GM18511 (cell line): ENCODE measurements at regions not wholly inside any gene's neighbourhood (a gene's known extent, or its start where the extent isn't known, plus 50 kb on each side); places are given as distances from the start of the nearest gene placed in this dataset.
"Not testable (repeated sequence)": the region's sequence is repeated elsewhere in the genome, so short reads cannot be mapped to it uniquely, and the experiment has no call there.

Experiments used
- ATAC-seq: cut with Tn5 transposase; IDR thresholded peaks from one replicate; pipeline ENCODE4 v1.9.1; 2021; ENCODE audit warnings: mild to moderate bottlenecking, moderate library complexity; ENCODE audit not compliant: unreplicated experiment

GRCh38 chr7:155377071-155377837, 79.6 kb downstream of the INSIG1 start:
- ATAC-seq = no peak

GRCh38 chr7:155377838-155378579, 79.9 kb upstream of the EN2 start:
- no peak for ATAC-seq

- ATAC-seq = no peak
Observed at GRCh38 chr7:155378580-155378934, 79.4 kb upstream of the EN2 start.

DNA sequence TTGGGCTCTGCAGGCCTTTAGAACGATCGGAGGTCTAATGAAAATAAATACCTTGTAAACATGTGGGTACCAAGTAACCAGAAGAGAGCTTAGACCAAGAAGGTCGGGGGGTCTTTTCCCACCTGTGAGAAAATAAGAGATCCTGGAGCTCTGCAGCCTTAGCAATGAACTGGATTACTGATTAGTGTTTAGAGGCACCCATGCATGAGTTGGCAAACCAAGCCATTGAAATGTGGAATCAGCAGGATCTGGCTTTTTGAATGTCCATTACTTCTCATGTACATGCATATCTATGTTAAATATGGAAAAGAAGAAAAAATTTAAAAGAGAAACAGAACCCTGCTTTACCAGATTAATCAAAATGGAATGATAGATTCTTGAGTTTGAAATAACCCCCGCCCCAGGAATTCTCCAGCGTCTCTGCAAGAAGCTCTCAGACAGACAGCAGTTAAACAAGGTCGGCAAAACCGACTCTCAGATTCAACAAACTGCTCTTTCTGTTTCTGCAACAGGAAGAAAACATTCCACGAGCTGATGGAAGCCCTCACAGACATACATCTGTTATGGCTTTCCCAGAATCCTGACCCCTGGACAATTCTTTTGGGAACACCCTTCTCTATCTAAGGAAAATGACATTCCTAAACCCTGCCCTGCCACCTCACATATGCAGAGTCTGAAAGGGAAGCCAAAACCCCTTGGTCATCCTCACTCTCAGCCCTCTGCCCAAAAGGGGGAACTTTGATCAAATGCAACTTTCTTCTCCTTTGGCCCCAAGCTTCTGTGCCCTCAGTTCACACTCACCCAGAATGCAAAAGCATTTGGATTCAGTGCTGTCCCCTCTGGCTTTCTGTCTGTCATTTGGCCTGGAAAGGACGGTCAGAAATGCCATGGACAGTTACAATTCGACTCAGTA, 78.7 kb upstream of the EN2 start:
- ATAC-seq = no peak

GRCh38 chr7:155380221-155380861, 77.6 kb upstream of the EN2 start:
- peak; percentile 90 for ATAC-seq

DNA sequence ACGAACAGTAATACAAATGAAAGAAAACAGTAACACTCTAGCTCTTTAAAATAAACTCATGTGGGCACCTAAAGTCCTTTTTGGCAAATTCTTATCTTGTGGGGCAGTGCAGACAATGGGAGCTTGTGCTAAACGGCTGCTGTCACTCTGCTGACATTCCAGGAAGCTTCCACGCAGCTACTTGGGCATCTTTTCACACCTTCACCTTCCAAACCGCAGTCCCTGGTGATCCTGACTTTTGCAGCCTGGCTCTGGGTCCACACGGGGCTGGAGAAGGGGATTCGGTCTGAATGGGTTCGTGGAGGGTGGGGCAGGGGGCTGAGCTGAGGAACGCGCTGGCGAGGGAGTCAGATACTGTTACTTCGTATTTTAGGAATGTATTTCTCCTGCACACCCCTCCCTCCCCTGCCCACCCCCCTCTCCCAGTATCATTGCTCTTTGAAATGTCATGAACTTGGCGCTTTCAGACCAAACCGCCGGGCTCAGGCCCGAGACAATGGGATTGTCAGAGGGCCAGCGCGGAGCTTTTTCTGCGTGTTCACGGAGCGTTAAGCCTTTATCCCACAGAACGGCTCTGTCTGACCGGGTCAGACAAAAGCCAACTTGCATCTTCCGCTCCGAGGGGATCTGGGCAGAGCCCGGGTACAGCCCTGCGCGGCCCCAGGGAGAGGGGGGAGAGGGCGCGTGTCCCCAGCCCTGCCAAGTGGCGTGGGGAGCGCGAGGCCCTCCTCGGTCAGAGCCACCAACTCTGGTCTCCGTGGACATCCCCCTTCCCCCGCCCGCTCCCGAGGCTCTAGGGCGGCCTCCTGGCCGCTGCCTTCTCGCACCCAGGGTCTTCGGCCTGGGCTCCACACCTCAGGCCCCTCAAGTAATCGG, 76.7 kb upstream of the EN2 start:
- no peak for ATAC-seq

DNA sequence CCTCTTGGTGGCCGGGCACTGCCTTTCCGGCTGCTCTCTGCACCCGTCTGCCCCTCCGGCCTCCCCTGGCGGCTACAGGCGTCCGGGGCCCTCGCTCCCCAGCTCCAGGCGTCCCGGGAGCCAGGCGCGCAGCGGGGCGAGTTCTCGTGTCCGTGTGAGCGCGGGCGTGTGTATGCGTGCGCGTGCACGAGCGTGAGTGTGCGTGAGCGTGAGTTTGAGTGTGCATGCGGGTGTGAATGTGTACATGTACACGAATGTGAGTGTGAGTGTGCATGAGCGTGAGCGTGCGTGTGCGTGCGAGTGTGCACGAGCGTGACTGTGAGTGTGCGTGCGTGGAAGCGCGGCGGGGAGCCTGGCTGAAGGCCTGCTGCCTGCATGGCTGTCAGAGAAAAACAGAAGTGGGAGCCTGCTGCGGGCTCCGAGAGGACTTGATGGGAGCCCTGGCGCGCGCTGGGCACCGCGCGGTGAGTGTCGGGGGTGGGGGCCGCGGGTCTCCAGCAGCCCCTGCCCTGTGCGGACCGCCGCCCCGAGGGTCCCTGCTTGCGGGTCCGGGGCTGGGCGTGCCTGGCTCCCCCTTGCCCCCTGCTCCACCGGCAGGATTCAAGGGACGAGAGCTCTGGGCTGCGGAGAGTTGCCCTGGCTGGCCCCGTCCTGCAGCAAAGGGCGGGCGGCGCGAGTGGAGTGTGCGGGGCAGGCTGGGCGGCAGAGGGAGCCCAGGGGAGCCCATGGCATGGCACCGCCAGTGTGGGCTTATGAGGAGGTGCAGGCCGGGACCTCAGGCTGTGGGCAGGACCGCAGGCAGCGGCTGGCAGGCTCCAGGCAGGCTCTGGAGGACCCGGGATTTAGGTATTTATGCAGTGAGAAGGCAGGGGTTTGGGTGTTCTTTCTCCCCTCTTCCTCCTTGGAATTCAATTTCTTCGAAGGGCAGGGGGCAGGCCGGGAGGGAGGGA, 75.8 kb upstream of the EN2 start:
- no peak for ATAC-seq

- ATAC-seq = no peak
Observed at GRCh38 chr7:155382802-155383171, 75.1 kb upstream of the EN2 start.

- no peak for ATAC-seq
Observed at GRCh38 chr7:155383756-155384491, 74.0 kb upstream of the EN2 start.

- no peak for ATAC-seq
Observed at GRCh38 chr7:155384751-155385150, 73.2 kb upstream of the EN2 start.

DNA sequence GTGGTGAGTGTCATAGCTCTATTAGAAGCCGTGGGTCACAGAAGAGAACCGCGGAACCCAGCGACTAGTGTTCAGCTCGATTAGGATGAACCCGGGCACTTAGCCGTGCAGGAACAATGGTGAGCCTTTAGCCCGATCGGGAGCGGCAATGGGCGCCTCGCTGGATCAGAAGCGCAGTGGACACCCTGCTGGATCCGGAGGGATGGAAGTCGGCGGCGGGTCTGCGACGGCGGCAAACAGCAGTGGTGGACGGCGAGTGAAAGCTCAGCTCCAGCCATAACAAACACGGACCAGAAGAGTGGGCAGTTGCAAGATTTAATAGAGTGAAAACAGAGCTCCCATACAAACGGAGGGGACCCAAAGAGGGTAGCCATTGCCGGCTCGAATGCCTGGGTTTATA, 72.7 kb upstream of the EN2 start:
- not testable (repeated sequence) for ATAC-seq

DNA sequence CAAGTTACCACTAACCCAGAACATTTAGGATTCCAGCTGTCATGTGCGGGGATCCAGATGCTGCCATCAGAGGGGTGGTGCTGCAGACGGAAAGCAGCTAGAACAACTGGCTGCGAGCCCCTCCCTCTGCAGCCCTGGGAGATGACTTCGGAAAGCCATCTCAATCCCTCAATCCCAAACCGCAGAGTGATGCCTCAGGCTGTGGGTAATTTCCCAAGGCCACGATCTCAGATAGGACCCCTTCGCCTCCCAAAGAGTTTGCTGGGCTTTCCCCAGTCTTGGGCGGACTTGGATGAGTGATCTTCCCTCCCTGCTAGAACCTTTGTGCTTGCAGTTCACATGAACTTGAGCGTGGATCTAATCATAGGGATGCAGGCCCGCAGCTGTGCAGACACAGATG, 71.3 kb upstream of the EN2 start:
- ATAC-seq = no peak

- no peak for ATAC-seq
Observed at GRCh38 chr7:155387066-155387620, 70.8 kb upstream of the EN2 start.

GRCh38 chr7:155388561-155388960, 69.4 kb upstream of the EN2 start:
- ATAC-seq = no peak

- ATAC-seq = no peak
Observed at GRCh38 chr7:155391414-155391813, 66.5 kb upstream of the EN2 start.

- ATAC-seq = no peak
Observed at GRCh38 chr7:155392726-155393570, 65.0 kb upstream of the EN2 start.

GRCh38 chr7:155394413-155394812, 63.5 kb upstream of the EN2 start:
- no peak for ATAC-seq
